Tibial nerve (tissue), 4 donors: ENCODE measurements at regions not wholly inside any gene's neighbourhood (a gene's known extent, or its start where the extent isn't known, plus 50 kb on each side); places are given as distances from the start of the nearest gene placed in this dataset.
"Not testable (repeated sequence)": the region's sequence is repeated elsewhere in the genome, so short reads cannot be mapped to it uniquely, and the experiment has no call there.

Experiments
- EP300 ChIP-seq, 2 donors: sonication (generic); formaldehyde crosslinking; IDR thresholded peaks; one replicate each; pipeline ENCODE4 v1.6.1; 2017; ENCODE audit warnings: antibody characterized with exemption in 2 of 2, mild to moderate bottlenecking in 1 of 2
- POLR2A ChIP-seq, 2 donors: fragments of 450-650 bp; IDR thresholded peaks; one replicate each; pipeline ENCODE4 v1.6.1; 2017; ENCODE audit warnings: antibody characterized with exemption in 2 of 2, mild to moderate bottlenecking in 2 of 2, moderate library complexity in 2 of 2
- TF ChIP-seq, protein P1 (sequence below), 5 experiments: fragments of 200-600 bp in 3 of 5; fragments of 450-650 bp in 2 of 5; sonication (generic) in 3 of 5; IDR thresholded peaks; one replicate each; pipeline ENCODE4 v1.5.1; 2016 to 2019; ENCODE audit warnings: antibody characterized with exemption in 5 of 5, mild to moderate bottlenecking in 3 of 5, moderate library complexity in 2 of 5

DNA sequence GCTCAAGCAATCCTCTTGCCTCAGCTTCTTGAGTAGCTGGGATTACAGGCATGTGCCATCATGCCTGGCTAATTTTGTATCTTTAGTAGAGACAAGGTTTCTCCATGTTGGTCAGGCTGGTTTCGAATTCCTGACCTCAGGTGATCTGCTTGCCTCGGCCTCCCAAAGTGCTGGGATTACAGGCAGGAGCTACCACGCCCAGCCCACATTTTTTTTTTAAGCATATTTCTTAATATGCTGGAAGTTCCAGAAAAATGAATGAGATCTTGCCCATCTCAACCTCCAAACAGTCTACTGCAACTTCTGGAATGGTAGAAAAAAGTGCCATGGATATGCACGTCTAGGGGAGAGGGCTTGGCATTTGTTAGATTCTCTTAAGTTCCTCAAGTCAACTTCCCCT is 290.9 kb downstream of the TFAP2C start:
- TF ChIP-seq, protein P1, sequence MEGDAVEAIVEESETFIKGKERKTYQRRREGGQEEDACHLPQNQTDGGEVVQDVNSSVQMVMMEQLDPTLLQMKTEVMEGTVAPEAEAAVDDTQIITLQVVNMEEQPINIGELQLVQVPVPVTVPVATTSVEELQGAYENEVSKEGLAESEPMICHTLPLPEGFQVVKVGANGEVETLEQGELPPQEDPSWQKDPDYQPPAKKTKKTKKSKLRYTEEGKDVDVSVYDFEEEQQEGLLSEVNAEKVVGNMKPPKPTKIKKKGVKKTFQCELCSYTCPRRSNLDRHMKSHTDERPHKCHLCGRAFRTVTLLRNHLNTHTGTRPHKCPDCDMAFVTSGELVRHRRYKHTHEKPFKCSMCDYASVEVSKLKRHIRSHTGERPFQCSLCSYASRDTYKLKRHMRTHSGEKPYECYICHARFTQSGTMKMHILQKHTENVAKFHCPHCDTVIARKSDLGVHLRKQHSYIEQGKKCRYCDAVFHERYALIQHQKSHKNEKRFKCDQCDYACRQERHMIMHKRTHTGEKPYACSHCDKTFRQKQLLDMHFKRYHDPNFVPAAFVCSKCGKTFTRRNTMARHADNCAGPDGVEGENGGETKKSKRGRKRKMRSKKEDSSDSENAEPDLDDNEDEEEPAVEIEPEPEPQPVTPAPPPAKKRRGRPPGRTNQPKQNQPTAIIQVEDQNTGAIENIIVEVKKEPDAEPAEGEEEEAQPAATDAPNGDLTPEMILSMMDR (IDR thresholded peaks at IDR 0.05) = not testable (repeated sequence)
- not testable (repeated sequence) for TF ChIP-seq POLR2A, EP300 (IDR thresholded peaks at IDR 0.05)
